Activated T-helper 1 cell treated with anti-CD3 and anti-CD28 coated beads, Interleukin-12 subunit alpha, Interleukin-12 subunit beta, Interleukin-2, Interleukin-4 antibody, amounts not matched to agents 30 ng/mL and 10 ng/mL and 1 ng/mL, durations not matched to agents 14 hours and 24 hours and 36 hours (primary cell): ENCODE measurements at regions not wholly inside any gene's neighbourhood (a gene's known extent, or its start where the extent isn't known, plus 50 kb on each side); places are given as distances from the start of the nearest gene placed in this dataset.
"Not testable (repeated sequence)": the region's sequence is repeated elsewhere in the genome, so short reads cannot be mapped to it uniquely, and the experiment has no call there.

Experiments
- DNase-seq: peaks from one replicate; pipeline ENCODE4 v3.0.0; 2021; ENCODE audit warnings: low spot score
- H3K27ac Mint-ChIP-seq: one replicate; pipeline ENCODE4 v1.8.0; 2021; ENCODE audit warnings: mild to moderate bottlenecking, mixed read lengths
- H3K27me3 Mint-ChIP-seq: one replicate; pipeline ENCODE4 v1.8.0; 2022; ENCODE audit warnings: mild to moderate bottlenecking, moderate library complexity, mixed read lengths; ENCODE audit not compliant: insufficient read depth
- H3K36me3 Mint-ChIP-seq: one replicate; pipeline ENCODE4 v1.8.0; 2021; ENCODE audit warnings: low read depth, mixed read lengths
- H3K4me1 Mint-ChIP-seq: one replicate; pipeline ENCODE4 v1.8.0; 2021; ENCODE audit warnings: low read depth, mixed read lengths
- H3K4me3 Mint-ChIP-seq: one replicate; pipeline ENCODE4 v1.8.0; 2021; ENCODE audit warnings: mild to moderate bottlenecking, moderate library complexity, mixed read lengths
- H3K9me3 Mint-ChIP-seq: one replicate; pipeline ENCODE4 v1.8.0; 2021; ENCODE audit warnings: mixed read lengths
- intact Hi-C: fragments of 100-400 bp; cut with micrococcal nuclease; formaldehyde crosslinking; loops from one replicate; pipeline ENCODE4 v1.15.1; 2024

DNA sequence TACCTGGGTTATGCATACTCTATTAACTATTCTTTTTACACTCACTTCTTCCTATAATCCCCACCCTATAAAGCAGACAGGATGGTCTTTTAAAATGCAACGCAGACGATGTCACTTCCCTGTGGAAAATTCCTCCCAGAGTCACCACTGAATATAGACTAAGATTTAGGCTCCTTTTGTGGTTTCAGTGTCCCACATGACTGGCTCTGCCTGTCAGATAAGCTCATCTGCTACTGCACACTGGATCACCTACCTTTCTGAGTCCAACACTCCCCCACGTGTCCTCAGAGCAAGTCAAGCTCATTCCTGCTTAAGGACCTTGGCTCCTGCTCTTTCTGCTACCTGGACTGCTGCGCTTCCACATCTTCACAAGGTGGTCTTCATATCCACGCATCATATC lies 73.0 kb upstream of the SIPA1L2 start:
- DNase-seq = no peak
- Mint-ChIP-seq H3K27me3 (no peaks in the 10 kb centered on the region), H3K36me3 (no peaks in the 10 kb centered on the region), H3K4me1 (no peaks in the 10 kb centered on the region), H3K27ac (no peak overlapping the region), H3K4me3 (no peak overlapping the region), H3K9me3 (no peaks in the 10 kb centered on the region)
- intact Hi-C loops = no loop called here

DNA sequence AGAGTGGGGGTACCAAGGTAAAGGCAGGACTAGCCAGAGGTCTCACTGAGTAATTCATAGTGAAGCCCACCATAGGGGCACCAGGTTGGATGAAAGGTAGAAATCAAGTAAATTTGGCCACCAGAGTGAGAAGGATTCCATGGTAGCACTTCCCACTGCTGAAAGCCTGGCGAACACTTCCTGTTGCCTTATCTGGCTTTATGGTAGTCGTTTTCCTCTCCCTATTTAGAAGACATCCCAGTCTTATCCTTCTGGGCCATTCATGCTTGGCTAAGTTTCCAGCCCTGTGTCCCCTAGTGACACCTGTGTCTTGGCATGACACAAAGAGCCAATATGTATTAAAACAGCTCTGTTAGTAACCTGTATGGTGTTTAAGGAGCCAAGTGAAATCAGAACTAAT lies 74.3 kb upstream of the SIPA1L2 start:
- H3K27ac Mint-ChIP-seq = no peak overlapping the region
- no peaks in the 10 kb centered on the region for H3K27me3 Mint-ChIP-seq
- no peaks in the 10 kb centered on the region for H3K9me3 Mint-ChIP-seq
- no peak for DNase-seq
- no peaks in the 10 kb centered on the region for H3K4me1 Mint-ChIP-seq
- H3K36me3 Mint-ChIP-seq = no peaks in the 10 kb centered on the region
- intact Hi-C loops = no loop called here
- H3K4me3 Mint-ChIP-seq = no peak overlapping the region

DNA sequence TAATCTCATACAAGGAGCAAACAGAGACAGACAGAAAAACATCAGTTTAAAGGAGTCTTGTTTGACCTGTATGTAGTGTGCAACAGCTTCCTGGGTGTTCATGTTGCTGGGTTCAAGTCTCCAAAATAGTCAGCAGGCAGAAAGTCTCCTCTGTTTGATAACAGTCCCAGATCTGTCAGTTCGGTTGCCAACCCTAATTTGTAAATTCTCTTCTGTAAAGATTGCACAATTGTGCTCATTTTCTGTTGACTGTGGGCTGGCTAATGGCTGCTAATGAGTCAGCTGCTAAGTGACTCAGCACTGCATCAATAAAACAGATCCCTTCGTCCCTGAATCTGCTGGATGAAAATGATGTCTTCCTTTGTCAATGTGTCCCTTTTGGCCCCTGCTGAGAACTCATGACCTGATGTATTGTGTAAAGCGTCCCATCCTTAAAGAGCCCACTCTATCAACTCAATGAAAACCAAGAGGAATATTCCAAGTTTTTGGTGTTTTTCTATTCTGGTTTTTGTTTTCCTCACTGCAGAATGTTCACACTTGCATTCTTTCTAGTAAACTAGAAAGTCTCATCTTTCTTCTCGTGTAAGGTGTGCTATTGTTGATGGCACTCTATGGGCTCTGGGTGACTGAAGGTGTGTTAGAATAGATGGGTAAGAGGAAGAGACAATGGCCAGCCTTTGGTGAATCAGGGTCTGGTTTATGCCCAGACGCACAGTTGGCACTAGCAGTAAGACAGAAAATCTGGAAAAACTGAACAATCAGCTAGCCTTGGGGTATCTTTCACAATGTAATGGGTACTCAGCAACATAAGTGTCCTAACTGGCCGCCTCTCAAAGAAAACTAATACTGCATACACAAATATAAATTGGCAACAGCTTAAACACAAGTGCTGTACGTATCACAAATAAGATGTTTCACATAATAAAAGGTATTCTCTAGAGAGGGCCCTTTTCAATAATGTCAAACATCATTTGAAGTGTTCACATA lies 75.1 kb upstream of the SIPA1L2 start:
- no peaks in the 10 kb centered on the region for H3K36me3 Mint-ChIP-seq
- no peak overlapping the region for H3K4me3 Mint-ChIP-seq
- intact Hi-C loops = no loop called here

DNA sequence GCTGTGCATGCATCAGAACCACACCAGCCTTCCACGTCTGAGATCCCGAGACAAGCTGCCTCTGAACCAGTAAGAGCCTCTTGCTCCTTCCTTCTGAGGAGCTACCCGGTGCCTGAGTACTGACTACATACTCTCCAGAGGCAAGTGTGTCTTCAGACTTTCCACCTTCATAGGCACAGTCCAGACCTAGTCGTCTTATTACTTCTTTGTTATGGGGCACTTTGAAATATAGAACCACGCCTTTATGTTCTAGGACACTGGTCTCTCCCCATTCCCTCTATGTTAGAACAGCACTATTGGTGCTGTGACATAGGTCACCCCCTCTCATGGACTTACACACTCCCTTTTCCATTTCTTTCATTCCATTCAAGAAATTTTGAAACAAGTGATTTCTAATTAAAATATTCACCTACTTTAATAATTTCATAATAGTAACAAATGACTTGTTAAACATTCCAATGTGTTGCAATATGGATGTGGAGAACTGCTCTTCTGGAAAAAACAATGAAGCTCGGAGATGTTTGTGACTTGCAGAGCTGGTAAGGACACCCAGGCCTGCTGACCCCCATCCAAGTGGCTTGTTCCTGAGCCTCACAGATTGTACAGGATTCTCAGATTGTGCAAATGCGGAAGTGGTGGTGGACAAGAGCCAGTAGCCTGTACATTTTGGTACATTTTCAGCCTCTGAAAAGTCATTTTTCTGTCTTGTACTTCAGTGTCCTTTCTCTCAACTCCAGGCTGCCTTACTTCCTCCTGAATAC lies 76.1 kb upstream of the SIPA1L2 start:
- Mint-ChIP-seq H3K36me3 (no peaks in the 10 kb centered on the region), H3K4me3 (no peak overlapping the region), H3K9me3 (no peaks in the 10 kb centered on the region), H3K27ac (no peak overlapping the region), H3K4me1 (no peaks in the 10 kb centered on the region), H3K27me3 (no peaks in the 10 kb centered on the region)
- no peak for DNase-seq
- intact Hi-C loops = no loop called here

More for the DNA sequence above, 75.1 kb upstream of the SIPA1L2 start:
- no peak for DNase-seq
- H3K27ac Mint-ChIP-seq = no peak overlapping the region
- H3K4me1 Mint-ChIP-seq = no peaks in the 10 kb centered on the region
- no peaks in the 10 kb centered on the region for H3K27me3 Mint-ChIP-seq
- H3K9me3 Mint-ChIP-seq = no peaks in the 10 kb centered on the region

DNA sequence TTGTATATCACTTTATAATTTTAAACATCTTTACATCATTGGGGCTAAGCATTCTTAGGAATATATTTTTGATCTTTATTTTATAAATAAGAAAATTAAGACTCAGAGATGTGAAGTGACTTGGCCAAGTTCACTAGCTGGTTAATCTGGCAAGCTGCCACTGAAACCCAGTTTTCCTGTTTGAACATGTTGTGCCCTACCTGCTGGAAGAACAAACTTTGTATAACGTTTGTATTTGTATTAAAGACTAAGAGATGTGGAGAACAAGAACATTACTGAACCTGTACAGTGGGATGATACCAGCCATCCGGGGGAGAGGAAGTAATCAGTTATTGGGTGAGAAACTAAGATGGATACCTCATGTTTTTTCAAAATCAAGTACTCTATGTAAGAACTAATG lies 77.2 kb upstream of the SIPA1L2 start:
- Mint-ChIP-seq H3K4me1 (no peaks in the 10 kb centered on the region), H3K27ac (no peak overlapping the region), H3K36me3 (no peaks in the 10 kb centered on the region), H3K4me3 (no peak overlapping the region), H3K9me3 (no peaks in the 10 kb centered on the region), H3K27me3 (peaks cover 2% of the 10 kb centered on the region)
- intact Hi-C loops = no loop called here
- no peak for DNase-seq

DNA sequence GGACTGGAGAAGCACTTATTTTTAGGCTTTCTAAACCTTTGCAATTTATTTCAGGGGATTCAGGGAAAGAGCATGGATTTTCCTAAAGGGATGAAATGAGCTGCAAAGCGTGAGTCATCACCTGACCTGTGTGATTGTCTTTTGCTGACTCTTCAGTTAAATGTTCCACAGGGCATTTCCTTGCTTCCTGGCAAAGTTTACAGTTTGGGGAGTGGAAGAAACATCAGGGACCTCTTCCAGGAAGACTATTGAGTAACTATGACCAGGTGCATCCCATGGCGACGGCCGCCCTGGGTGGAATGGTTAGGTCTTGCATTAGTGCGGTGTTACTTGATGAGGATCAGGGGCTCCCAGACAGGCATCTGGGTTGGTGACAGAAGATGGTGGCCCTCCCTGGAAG lies 79.5 kb upstream of the SIPA1L2 start:
- intact Hi-C loops = no loop called here
- H3K36me3 Mint-ChIP-seq = no peaks in the 10 kb centered on the region

DNA sequence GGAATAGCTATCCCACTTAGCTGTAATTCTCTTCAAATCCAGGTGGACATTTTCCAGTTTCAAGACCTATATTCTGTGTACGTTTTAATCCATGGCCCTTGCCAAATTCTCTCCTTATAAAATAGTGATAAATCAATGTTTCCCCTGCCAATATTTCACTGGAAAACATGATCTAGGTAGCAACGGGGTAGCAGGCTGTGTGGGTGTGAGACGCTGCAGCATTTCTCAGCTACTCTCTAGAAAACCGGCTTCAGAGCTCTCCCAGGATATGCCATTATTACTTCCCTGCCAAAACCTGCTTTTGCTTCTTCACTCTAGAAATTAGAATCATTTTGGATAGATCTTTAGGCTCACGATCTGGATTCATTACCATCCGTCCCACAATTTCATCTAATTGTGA lies 82.1 kb upstream of the SIPA1L2 start:
- Mint-ChIP-seq H3K4me3 (no peak overlapping the region), H3K4me1 (no peaks in the 10 kb centered on the region), H3K9me3 (no peaks in the 10 kb centered on the region), H3K27me3 (peaks cover 2% of the 10 kb centered on the region), H3K27ac (no peak overlapping the region), H3K36me3 (no peaks in the 10 kb centered on the region)
- intact Hi-C loops = no loop called here
- DNase-seq = no peak

More for the DNA sequence above, 79.5 kb upstream of the SIPA1L2 start:
- no peaks in the 10 kb centered on the region for H3K9me3 Mint-ChIP-seq
- no peaks in the 10 kb centered on the region for H3K4me1 Mint-ChIP-seq
- no peak overlapping the region for H3K27ac Mint-ChIP-seq
- H3K27me3 Mint-ChIP-seq = peaks cover 2% of the 10 kb centered on the region
- no peak for DNase-seq
- H3K4me3 Mint-ChIP-seq = no peak overlapping the region

DNA sequence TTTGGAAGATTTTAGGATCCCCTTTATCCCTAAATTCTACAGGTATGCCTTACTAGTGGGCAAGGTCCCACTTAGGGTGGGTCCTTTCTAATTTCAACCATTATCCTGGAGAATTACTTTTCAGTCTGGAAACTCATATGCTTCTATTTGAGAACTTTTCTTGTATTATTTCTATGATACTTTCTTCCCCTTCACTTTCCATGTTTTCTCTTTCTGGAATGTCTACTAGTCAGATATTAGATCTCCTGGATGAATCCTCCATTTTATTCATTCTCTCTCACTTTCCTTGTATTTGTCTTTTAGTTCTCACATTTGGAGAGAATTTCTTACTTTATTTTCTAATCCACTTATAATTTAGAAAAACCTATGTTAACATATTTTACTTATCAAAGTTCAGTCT lies 83.9 kb upstream of the SIPA1L2 start:
- Mint-ChIP-seq H3K4me3 (no peak overlapping the region), H3K27ac (no peak overlapping the region), H3K36me3 (no peaks in the 10 kb centered on the region), H3K4me1 (no peaks in the 10 kb centered on the region), H3K9me3 (no peaks in the 10 kb centered on the region), H3K27me3 (peaks cover 5% of the 10 kb centered on the region)
- DNase-seq = no peak
- intact Hi-C loops = no loop called here

DNA sequence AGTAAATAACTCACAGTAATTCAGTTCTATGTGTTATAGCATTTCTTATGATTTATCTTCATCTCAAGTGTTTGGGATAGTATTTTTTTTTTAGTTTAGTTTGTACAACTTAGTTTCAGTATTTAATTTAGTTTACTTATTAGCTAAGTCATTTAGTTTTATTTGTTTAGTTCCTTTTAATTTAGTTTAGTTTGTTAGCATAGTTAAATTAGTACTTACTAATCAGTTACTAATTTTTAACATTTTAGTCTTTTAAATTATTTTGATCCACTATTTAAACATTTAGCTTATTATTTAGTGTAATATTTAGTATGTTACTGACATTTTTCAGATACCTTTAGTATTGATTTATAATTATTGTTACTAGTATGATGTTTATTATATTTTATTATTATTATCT lies 85.2 kb upstream of the SIPA1L2 start:
- peaks cover 9% of the 10 kb centered on the region for H3K27me3 Mint-ChIP-seq
- H3K4me1 Mint-ChIP-seq = no peaks in the 10 kb centered on the region
- no peak overlapping the region for H3K4me3 Mint-ChIP-seq
- H3K36me3 Mint-ChIP-seq = no peaks in the 10 kb centered on the region
- no peak overlapping the region for H3K27ac Mint-ChIP-seq
- intact Hi-C loops = no loop called here
- DNase-seq = no peak
- H3K9me3 Mint-ChIP-seq = no peaks in the 10 kb centered on the region

DNA sequence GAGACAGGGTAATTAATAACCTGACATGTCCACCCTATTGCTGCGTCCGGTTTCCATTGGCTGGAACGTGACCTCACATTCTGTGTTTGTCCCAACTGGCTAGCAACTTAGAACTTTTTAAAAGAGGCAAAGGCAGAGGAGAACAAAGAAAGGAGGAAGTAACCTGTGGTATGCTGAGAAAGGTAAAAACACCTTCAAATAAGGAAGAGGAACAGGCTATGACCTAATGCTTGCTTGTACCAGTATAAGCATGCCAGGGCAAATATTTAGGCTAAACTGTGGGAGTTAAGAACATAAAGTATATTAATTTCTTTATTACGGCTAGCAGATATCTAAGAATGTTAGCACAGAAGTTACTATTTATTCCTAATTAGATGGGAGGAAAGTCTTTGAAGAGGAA lies 87.3 kb upstream of the MAP10 start:
- H3K4me1 Mint-ChIP-seq, H3K36me3 Mint-ChIP-seq, DNase-seq, H3K27me3 Mint-ChIP-seq, H3K4me3 Mint-ChIP-seq, H3K27ac Mint-ChIP-seq, intact Hi-C loops, H3K9me3 Mint-ChIP-seq: not testable (repeated sequence)

DNA sequence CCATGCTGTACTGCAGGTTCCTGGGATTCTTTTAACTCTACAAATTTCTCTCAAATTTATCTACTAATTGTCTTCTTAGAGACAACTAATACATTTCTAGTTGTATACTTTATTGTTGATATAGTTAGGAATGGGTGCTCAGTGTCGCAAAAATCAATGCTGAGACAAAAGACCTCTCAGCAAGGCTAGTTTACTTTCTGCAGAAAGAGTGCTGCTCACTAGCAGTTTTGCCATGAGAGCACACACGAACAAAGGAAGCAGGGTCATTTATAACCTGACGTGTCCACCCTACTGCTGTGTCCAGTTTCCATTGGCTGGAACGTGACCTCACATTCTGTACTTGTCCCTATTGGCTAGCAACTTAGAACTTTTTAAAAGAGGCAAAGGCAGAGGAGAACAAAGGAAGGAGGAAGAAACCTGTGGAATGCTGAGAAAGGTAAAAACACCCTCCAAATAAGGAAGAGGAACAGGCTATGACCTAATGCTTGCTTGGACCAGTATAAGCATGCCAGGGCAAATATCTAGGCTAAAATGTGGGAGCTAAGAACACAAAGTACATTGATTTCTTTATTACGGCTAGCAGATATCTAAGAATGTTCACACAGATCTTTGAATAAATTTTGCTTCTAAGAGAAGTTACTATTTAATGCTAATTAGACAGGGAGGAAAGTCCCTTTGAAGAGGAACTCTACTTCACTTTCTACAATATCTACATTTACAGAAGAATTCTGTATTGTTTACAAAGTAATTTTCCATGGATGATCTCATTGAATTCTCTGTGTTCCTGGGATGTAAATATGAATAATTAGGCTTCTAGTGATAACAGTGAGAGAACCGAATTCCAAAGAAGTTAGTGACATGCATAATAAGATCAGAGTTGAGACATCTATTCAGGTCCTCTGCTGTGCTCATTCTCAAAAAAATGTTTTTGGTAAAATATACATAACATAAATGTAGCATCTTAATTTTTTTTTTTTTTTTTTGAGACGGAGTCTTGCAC lies 86.0 kb upstream of the MAP10 start:
- Mint-ChIP-seq H3K9me3 (no peaks in the 10 kb centered on the region), H3K36me3 (no peaks in the 10 kb centered on the region), H3K27me3 (peaks cover 6% of the 10 kb centered on the region), H3K4me3 (no peak overlapping the region), H3K27ac (no peak overlapping the region), H3K4me1 (no peaks in the 10 kb centered on the region)
- intact Hi-C loops = no loop called here
- no peak for DNase-seq

DNA sequence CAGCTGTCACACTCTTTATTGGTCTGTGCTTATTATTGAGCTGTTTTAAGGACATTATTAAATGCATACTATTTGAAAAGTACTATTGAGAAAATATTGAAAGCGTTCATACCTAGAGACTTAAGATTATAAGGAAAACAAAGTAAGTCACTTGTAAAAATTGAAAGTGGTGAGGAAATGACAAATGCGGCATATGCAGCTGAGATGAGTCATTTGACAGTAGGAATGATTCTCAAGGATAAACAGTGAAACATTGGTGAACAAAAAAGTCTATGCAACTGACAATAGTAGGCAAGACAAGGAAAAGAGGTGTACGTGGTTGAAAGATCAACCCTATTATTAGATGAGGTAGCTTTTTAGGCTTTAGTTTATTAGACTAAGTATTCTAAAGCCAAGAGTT lies 82.6 kb upstream of the MAP10 start:
- Mint-ChIP-seq H3K4me1 (peaks cover 11% of the 10 kb centered on the region), H3K4me3 (no peak overlapping the region)
- intact Hi-C loops = no loop called here

More for the DNA sequence above, 82.6 kb upstream of the MAP10 start:
- H3K27me3 Mint-ChIP-seq = peaks cover 11% of the 10 kb centered on the region
- H3K27ac Mint-ChIP-seq = no peak overlapping the region
- no peaks in the 10 kb centered on the region for H3K36me3 Mint-ChIP-seq
- DNase-seq = no peak
- H3K9me3 Mint-ChIP-seq = no peaks in the 10 kb centered on the region
